OCI-LY7 (cell line): ENCODE measurements at regions not wholly inside any gene's neighbourhood (a gene's known extent, or its start where the extent isn't known, plus 50 kb on each side); places are given as distances from the start of the nearest gene placed in this dataset.

Experiments used
- BruUV-seq: library from RNA; stranded (reverse); fragments of 400-500 nt; replicated peaks from 2 replicates; lab custom pipeline; 2021; lab: Mats Ljungman, UMichigan
- CTCF ChIA-PET: fragments of 300-600 bp; sonication (Branson Sonifier 250); formaldehyde crosslinking; loops from one replicate; lab custom pipeline; 2022; ENCODE audit warnings: antibody characterized with exemption; ENCODE audit not compliant: unreplicated experiment; lab: Charles Lee
- POLR2A ChIA-PET: fragments of 300-600 bp; sonication (Branson Sonifier 250); formaldehyde crosslinking; loops from one replicate; lab custom pipeline; 2022; ENCODE audit warnings: antibody characterized with exemption; lab: Charles Lee
- DNase-seq: peaks from one replicate; pipeline ENCODE4 v3.0.0-alpha.2; 2015; ENCODE audit warnings: low spot score
- H2AFZ ChIP-seq: fragments of 200-600 bp; sonication (generic), shearing (Covaris generic); 2 replicates; pipeline ENCODE4 v1.6.1; 2014; ENCODE audit warnings: mild to moderate bottlenecking, antibody characterized with exemption, low read length, moderate library complexity
- H3K27ac ChIP-seq: fragments of 200-600 bp; sonication (generic); 2 replicates; pipeline ENCODE4 v1.5.1; 2014; ENCODE audit warnings: mixed run types, low read depth, mild to moderate bottlenecking, moderate library complexity, low read length, inconsistent platforms; ENCODE audit not compliant: poor library complexity, severe bottlenecking
- H3K36me3 ChIP-seq: fragments of 200-600 bp; sonication (generic); 2 replicates; pipeline ENCODE4 v1.6.1; 2014; ENCODE audit warnings: mild to moderate bottlenecking, antibody characterized with exemption, low read length, moderate library complexity, mixed read lengths; ENCODE audit not compliant: insufficient read depth
- H3K4me1 ChIP-seq: fragments of 200-600 bp; sonication (generic); 2 replicates; pipeline ENCODE4 v1.5.1; 2014; ENCODE audit warnings: mild to moderate bottlenecking, low read length; ENCODE audit not compliant: insufficient read depth, poor library complexity, severe bottlenecking
- H3K4me2 ChIP-seq: fragments of 200-600 bp; sonication (generic); 2 replicates; pipeline ENCODE4 v1.6.1; 2014; ENCODE audit warnings: mild to moderate bottlenecking, low read length
- H3K4me3 ChIP-seq: fragments of 200-600 bp; sonication (generic); 2 replicates; pipeline ENCODE4 v1.5.1; 2014; ENCODE audit warnings: mild to moderate bottlenecking, low read depth, low read length; ENCODE audit not compliant: poor library complexity, severe bottlenecking
- H3K79me2 ChIP-seq: fragments of 200-600 bp; sonication (generic); 2 replicates; pipeline ENCODE4 v1.6.1; 2016; ENCODE audit warnings: low read depth, mild to moderate bottlenecking, low read length, moderate library complexity, mixed read lengths; ENCODE audit not compliant: insufficient read depth
- H3K9me2 ChIP-seq: fragments of 200-600 bp; sonication (generic); 2 replicates; pipeline ENCODE4 v1.6.1; 2016; ENCODE audit warnings: mild to moderate bottlenecking, low read length, mixed read lengths; ENCODE audit not compliant: insufficient read depth
- H3K9me3 ChIP-seq: fragments of 200-600 bp; sonication (generic); 2 replicates; pipeline ENCODE4 v1.6.1; 2014; ENCODE audit warnings: mild to moderate bottlenecking, mixed run types, low read length, mixed read lengths
- H4K20me1 ChIP-seq: fragments of 200-600 bp; sonication (generic); 2 replicates; pipeline ENCODE4 v1.6.1; 2014; ENCODE audit warnings: mild to moderate bottlenecking, antibody characterized with exemption, low read length, moderate library complexity, mixed read lengths; ENCODE audit not compliant: insufficient read depth
- EZH2phosphoT487 ChIP-seq: fragments of 200-600 bp; sonication (generic); IDR thresholded peaks from 2 replicates; pipeline ENCODE4 v1.6.1; 2018; ENCODE audit warnings: low read depth, borderline replicate concordance, mild to moderate bottlenecking, mixed run types, antibody characterized with exemption, low read length, moderate library complexity, mixed read lengths
- intact Hi-C: fragments of 100-400 bp; cut with micrococcal nuclease; formaldehyde crosslinking; loops from one replicate; pipeline ENCODE4 v1.10.0; 2022; ENCODE audit not compliant: unreplicated experiment
- TF ChIP-seq, protein P1 (sequence below): fragments of 200-600 bp; sonication (generic); conservative IDR thresholded peaks from 2 replicates; pipeline ENCODE4 v1.5.1; 2014; ENCODE audit warnings: mild to moderate bottlenecking, antibody characterized with exemption, low read length, moderate library complexity, mixed read lengths

DNA sequence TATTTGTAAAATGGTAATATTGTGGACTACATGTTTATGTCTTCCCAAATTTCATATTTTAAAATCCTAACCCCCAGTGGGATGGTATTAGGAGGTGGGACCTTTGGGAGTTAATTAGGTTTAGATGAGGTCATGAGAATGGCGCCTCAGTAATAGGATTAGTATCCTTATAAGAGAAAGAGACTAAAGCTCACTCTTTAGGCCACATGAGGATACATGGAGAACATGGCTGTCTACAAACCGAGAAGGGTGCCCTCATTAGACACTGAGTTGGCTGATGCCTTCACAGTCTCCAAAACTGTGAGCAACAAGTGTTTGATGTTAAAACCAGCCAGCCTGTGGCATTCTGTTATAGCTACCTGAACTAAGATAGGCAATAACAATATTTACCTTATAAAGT, 58.3 kb upstream of the OTOGL start:
- intact Hi-C loops = no loop called here
- no peaks in the 10 kb centered on the region for H3K4me1 ChIP-seq
- BruUV-seq = no TSS peak
- no peak overlapping the region for H3K27ac ChIP-seq
- H3K9me3 ChIP-seq = no peaks in the 10 kb centered on the region
- no peak overlapping the region for H3K4me2 ChIP-seq
- no peaks in the 10 kb centered on the region for H4K20me1 ChIP-seq
- no peak overlapping the region for H2AFZ ChIP-seq
- H3K79me2 ChIP-seq = no peaks in the 10 kb centered on the region
- no peak overlapping the region for H3K4me3 ChIP-seq
- no peaks in the 10 kb centered on the region for H3K36me3 ChIP-seq
- CTCF ChIA-PET = no interaction called here
- no peak for DNase-seq
- TF ChIP-seq, protein P1, sequence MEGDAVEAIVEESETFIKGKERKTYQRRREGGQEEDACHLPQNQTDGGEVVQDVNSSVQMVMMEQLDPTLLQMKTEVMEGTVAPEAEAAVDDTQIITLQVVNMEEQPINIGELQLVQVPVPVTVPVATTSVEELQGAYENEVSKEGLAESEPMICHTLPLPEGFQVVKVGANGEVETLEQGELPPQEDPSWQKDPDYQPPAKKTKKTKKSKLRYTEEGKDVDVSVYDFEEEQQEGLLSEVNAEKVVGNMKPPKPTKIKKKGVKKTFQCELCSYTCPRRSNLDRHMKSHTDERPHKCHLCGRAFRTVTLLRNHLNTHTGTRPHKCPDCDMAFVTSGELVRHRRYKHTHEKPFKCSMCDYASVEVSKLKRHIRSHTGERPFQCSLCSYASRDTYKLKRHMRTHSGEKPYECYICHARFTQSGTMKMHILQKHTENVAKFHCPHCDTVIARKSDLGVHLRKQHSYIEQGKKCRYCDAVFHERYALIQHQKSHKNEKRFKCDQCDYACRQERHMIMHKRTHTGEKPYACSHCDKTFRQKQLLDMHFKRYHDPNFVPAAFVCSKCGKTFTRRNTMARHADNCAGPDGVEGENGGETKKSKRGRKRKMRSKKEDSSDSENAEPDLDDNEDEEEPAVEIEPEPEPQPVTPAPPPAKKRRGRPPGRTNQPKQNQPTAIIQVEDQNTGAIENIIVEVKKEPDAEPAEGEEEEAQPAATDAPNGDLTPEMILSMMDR = no peak
- no peak for TF ChIP-seq EZH2phosphoT487
- H3K9me2 ChIP-seq = no peaks in the 10 kb centered on the region
- POLR2A ChIA-PET = interaction anchor here (1.0 to 1.4 kb wide), 2 partner anchors 32 to 58 kb away, joined by 4 read pairs; no protein-coding TSS in a partner anchor

DNA sequence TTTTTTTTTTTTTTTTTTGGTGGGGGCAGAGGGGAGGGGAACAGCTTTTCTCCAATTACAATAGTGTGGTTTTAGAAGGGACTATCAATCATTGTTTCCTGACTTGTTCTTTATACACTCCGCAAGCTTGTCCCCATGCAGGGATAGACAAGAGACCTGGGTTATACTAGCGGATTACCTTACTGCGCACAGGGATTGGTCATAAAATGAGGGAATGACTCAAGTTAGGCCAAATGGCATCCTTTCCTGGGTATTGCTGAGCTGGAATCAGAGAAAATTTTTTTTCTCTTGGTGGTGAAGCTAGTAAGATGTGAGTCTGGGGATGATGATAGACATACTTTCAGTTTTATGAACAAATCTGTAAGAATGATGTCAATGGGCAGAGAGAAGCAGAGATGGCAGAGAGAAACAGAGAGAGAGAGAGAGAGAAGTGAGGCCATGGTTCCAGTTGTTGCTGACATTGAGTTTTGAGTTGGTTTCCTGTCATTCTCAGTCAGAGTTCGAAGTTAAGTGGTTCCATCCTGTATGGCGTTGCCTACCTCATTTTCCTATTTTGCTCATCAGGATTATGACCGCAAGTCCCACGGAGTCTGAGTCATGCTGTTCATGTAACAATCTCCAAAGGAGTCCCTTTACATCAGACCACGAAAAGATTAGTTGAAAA, 59.1 kb upstream of the OTOGL start:
- no peaks in the 10 kb centered on the region for H3K79me2 ChIP-seq
- H3K4me3 ChIP-seq = no peak overlapping the region
- no peaks in the 10 kb centered on the region for H3K4me1 ChIP-seq
- intact Hi-C loops = no loop called here
- H3K27ac ChIP-seq = no peak overlapping the region
- DNase-seq = no peak
- no peaks in the 10 kb centered on the region for H4K20me1 ChIP-seq
- CTCF ChIA-PET = interaction anchor here (0.6 kb wide), 1 partner anchor 10 kb away, joined by 4 read pairs; no protein-coding TSS in a partner anchor
- POLR2A ChIA-PET = interaction anchor here (0.7 kb wide), 2 partner anchors 64 to 492 kb away, joined by 4 read pairs; no protein-coding TSS in a partner anchor
- H3K36me3 ChIP-seq = no peaks in the 10 kb centered on the region
- TF ChIP-seq EZH2phosphoT487 = no peak
- TF ChIP-seq, protein P1 = no peak
- BruUV-seq = no TSS peak
- H3K4me2 ChIP-seq = no peak overlapping the region
- no peaks in the 10 kb centered on the region for H3K9me2 ChIP-seq
- H3K9me3 ChIP-seq = no peaks in the 10 kb centered on the region
- H2AFZ ChIP-seq = no peak overlapping the region

DNA sequence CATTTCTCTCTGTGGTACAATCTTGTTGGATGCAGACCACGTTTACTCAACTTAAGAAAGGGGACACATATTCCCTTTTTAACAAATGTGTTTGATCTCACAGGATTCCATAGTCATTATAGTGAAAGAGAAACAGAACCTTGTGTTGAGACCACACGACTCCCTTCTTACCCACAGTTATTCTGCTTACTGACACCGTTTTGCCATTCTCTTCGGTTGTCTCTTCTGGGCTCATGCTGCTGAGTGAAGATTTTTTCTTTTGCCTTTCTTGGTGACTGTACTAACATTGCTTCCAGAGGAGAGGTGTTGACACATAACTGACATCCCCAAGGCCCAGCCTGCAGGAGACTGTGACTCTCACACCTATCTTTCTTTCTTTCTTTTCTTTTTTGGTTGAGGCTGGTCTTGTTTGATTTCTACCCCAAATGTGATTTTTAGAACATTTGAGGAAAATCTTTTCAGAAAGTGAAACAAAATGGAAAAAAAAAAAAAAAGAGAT, 61.2 kb upstream of the OTOGL start:
- no peaks in the 10 kb centered on the region for H3K9me3 ChIP-seq
- H3K79me2 ChIP-seq = no peaks in the 10 kb centered on the region
- intact Hi-C loops = no loop called here
- H3K9me2 ChIP-seq = no peaks in the 10 kb centered on the region
- H3K4me3 ChIP-seq = no peak overlapping the region
- no peak overlapping the region for H2AFZ ChIP-seq
- POLR2A ChIA-PET = no interaction called here
- TF ChIP-seq EZH2phosphoT487 = no peak
- TF ChIP-seq, protein P1 = no peak
- CTCF ChIA-PET = no interaction called here
- H3K27ac ChIP-seq = no peak overlapping the region
- H3K4me2 ChIP-seq = no peak overlapping the region
- BruUV-seq = no TSS peak
- H4K20me1 ChIP-seq = no peaks in the 10 kb centered on the region
- H3K4me1 ChIP-seq = no peaks in the 10 kb centered on the region
- no peaks in the 10 kb centered on the region for H3K36me3 ChIP-seq
- no peak for DNase-seq
